Omental fat pad (tissue), 3 donors: ENCODE measurements at regions not wholly inside any gene's neighbourhood (a gene's known extent, or its start where the extent isn't known, plus 50 kb on each side); places are given as distances from the start of the nearest gene placed in this dataset.

Experiments
- ATAC-seq: fragments of 150-250 bp; one replicate; pipeline ENCODE4 v1.9.1; 2016; ENCODE audit warnings: mild to moderate bottlenecking, moderate library complexity; ENCODE audit not compliant: low FRiP score
- DNase-seq: peaks from one replicate; pipeline ENCODE4 v3.0.0-alpha.2; 2019; ENCODE audit warnings: low spot score
- TF ChIP-seq, protein P1 (sequence below), 3 donors: fragments of 450-650 bp; IDR thresholded peaks; one replicate each; pipeline ENCODE4 v1.5.1; 2016 to 2017; ENCODE audit warnings: antibody characterized with exemption in 3 of 3, mild to moderate bottlenecking in 3 of 3, moderate library complexity in 2 of 3

DNA sequence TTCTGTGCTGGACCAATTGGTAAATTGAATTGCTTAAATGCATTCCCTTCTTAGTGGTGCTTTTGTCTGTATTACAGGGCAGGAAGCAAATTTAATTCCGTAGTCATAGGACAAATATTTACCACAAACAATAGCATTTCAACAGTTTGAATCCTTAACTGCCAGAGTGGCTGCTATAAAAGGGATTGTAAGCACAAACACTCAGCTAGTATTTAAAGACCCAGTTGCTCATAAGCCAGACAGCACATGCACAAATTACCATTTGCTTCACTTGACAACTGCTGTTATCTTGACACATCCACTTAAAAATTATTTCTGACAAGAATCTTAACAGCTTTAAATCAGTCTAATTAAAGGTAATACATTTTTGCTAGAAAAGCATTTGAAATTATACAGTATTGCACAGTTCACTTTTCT, 490.2 kb upstream of the ADAMTS9 start:
- TF ChIP-seq, protein P1, sequence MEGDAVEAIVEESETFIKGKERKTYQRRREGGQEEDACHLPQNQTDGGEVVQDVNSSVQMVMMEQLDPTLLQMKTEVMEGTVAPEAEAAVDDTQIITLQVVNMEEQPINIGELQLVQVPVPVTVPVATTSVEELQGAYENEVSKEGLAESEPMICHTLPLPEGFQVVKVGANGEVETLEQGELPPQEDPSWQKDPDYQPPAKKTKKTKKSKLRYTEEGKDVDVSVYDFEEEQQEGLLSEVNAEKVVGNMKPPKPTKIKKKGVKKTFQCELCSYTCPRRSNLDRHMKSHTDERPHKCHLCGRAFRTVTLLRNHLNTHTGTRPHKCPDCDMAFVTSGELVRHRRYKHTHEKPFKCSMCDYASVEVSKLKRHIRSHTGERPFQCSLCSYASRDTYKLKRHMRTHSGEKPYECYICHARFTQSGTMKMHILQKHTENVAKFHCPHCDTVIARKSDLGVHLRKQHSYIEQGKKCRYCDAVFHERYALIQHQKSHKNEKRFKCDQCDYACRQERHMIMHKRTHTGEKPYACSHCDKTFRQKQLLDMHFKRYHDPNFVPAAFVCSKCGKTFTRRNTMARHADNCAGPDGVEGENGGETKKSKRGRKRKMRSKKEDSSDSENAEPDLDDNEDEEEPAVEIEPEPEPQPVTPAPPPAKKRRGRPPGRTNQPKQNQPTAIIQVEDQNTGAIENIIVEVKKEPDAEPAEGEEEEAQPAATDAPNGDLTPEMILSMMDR (IDR thresholded peaks at IDR 0.05), result no peak
- no peak for ATAC-seq
- DNase-seq, result no peak

- no peak for DNase-seq
- ATAC-seq, result no peak
- TF ChIP-seq, protein P1 (IDR thresholded peaks at IDR 0.05), result no peak
These were observed 486.9 kb upstream of the ADAMTS9 start for GRCh38 chr3:65174713-65175112.

DNA sequence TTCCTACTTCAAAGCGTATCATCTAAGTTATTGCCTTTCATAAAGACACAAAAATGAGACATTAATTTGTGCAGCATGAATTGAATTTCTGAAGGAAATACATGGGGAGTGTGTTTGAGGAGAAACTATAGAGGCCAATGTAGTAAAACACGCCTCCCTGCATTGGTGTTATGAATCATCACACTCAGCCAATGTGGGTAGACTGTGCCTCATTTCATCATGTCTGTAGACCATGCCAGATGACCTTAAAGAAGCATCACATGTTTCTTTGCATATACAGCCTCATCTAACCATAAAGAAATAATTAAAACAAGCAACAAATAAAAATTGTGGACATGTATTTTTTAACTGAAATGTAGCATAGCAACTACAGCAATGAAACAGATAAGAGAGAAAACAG, 486.0 kb upstream of the ADAMTS9 start:
- ATAC-seq, result no peak
- TF ChIP-seq, protein P1 (IDR thresholded peaks at IDR 0.05), result no peak
- DNase-seq, result no peak

- TF ChIP-seq, protein P1 (IDR thresholded peaks at IDR 0.05), result no peak
- ATAC-seq, result no peak
- no peak for DNase-seq
These were observed 484.4 kb upstream of the ADAMTS9 start for GRCh38 chr3:65172209-65172608.

GRCh38 chr3:65170390-65171042, 482.7 kb upstream of the ADAMTS9 start:
- ATAC-seq (peak; percentile 91), DNase-seq (peak; percentile 85)
- TF ChIP-seq, protein P1 (IDR thresholded peaks at IDR 0.05), result peak in 1 of 3 donors; percentile 17

GRCh38 chr3:65169961-65170360, 482.2 kb upstream of the ADAMTS9 start:
- ATAC-seq, result no peak
- no peak for DNase-seq
- TF ChIP-seq, protein P1 (IDR thresholded peaks at IDR 0.05), result no peak

- ATAC-seq (no peak), DNase-seq (no peak)
- TF ChIP-seq, protein P1 (IDR thresholded peaks at IDR 0.05), result no peak
These were observed 480.7 kb upstream of the ADAMTS9 start for GRCh38 chr3:65168547-65168946.
